DOHH2 (cell line): ENCODE measurements at regions not wholly inside any gene's neighbourhood (a gene's known extent, or its start where the extent isn't known, plus 50 kb on each side); places are given as distances from the start of the nearest gene placed in this dataset.

Experiments
- H3F3A ChIP-seq: fragments of 200-600 bp; sonication (generic), shearing (Covaris generic); 2 replicates; pipeline ENCODE4 v1.6.0; 2016; ENCODE audit warnings: antibody characterized with exemption, mild to moderate bottlenecking; ENCODE audit not compliant: control insufficient read depth, insufficient read depth
- H3K27ac ChIP-seq: fragments of 200-600 bp; sonication (generic); 2 replicates; pipeline ENCODE4 v1.5.1; 2014; ENCODE audit warnings: low read depth, mild to moderate bottlenecking, low read length, moderate library complexity
- H3K27me3 ChIP-seq: fragments of 200-600 bp; sonication (generic); 2 replicates; pipeline ENCODE4 v1.6.1; 2014; ENCODE audit warnings: mild to moderate bottlenecking, low read length, mixed read lengths; ENCODE audit not compliant: control insufficient read depth
- H3K36me3 ChIP-seq: fragments of 200-600 bp; sonication (generic); 2 replicates; pipeline ENCODE4 v1.6.1; 2014; ENCODE audit warnings: mild to moderate bottlenecking, low read length, moderate library complexity, mixed read lengths; ENCODE audit not compliant: control insufficient read depth
- H3K4me1 ChIP-seq: fragments of 200-600 bp; sonication (generic); 2 replicates; pipeline ENCODE4 v1.6.1; 2014; ENCODE audit warnings: mild to moderate bottlenecking, low read length, mixed read lengths; ENCODE audit not compliant: control insufficient read depth
- H3K4me2 ChIP-seq: fragments of 200-600 bp; sonication (generic); 2 replicates; pipeline ENCODE4 v1.6.0; 2014; ENCODE audit warnings: mild to moderate bottlenecking, low read length, moderate library complexity
- H3K4me3 ChIP-seq: fragments of 200-600 bp; sonication (generic); 2 replicates; pipeline ENCODE4 v1.5.1; 2014; ENCODE audit warnings: mild to moderate bottlenecking, low read length, mixed read lengths
- H3K79me2 ChIP-seq: fragments of 200-600 bp; sonication (generic); 2 replicates; pipeline ENCODE4 v1.6.1; 2014; ENCODE audit warnings: mild to moderate bottlenecking, low read length, mixed read lengths; ENCODE audit not compliant: control insufficient read depth
- H3K9me2 ChIP-seq: fragments of 200-600 bp; sonication (generic); replicated peaks from 2 replicates; pipeline ENCODE4 v1.6.1; 2014; ENCODE audit warnings: mild to moderate bottlenecking, low read length, mixed read lengths; ENCODE audit not compliant: control insufficient read depth
- H3K9me3 ChIP-seq: fragments of 200-600 bp; sonication (generic); 2 replicates; pipeline ENCODE4 v1.6.1; 2014; ENCODE audit warnings: antibody characterized with exemption, low read length, mixed read lengths; ENCODE audit not compliant: control insufficient read depth, insufficient read depth
- H4K20me1 ChIP-seq: fragments of 200-600 bp; sonication (generic); 2 replicates; pipeline ENCODE4 v1.6.0; 2014; ENCODE audit warnings: low read depth, mild to moderate bottlenecking, antibody characterized with exemption, low read length, moderate library complexity; ENCODE audit not compliant: control insufficient read depth, insufficient read depth
- CTCF ChIP-seq: fragments of 200-600 bp; sonication (generic); IDR thresholded peaks from one replicate; pipeline ENCODE4 v1.5.1; 2014; ENCODE audit warnings: antibody characterized with exemption, mild to moderate bottlenecking, low read depth, low read length; ENCODE audit not compliant: poor library complexity, severe bottlenecking
- EZH2phosphoT487 ChIP-seq: fragments of 200-600 bp; sonication (generic); IDR thresholded peaks from 2 replicates; pipeline ENCODE4 v1.6.1; 2017; ENCODE audit warnings: borderline replicate concordance, mild to moderate bottlenecking, antibody characterized with exemption, low read length, moderate library complexity, mixed read lengths

GRCh38 chr6:141653590-141653989 is 479.1 kb upstream of the GJE1 start:
- Histone ChIP-seq H3K79me2 (no peaks in the 10 kb centered on the region), H3K4me2 (no peak overlapping the region), H3K4me1 (no peaks in the 10 kb centered on the region), H3K9me3 (no peaks in the 10 kb centered on the region), H3K27me3 (no peaks in the 10 kb centered on the region), H4K20me1 (no peaks in the 10 kb centered on the region), H3K4me3 (no peak overlapping the region), H3F3A (no peaks in the 10 kb centered on the region), H3K36me3 (no peaks in the 10 kb centered on the region), H3K27ac (no peak overlapping the region), H3K9me2 (no peaks in the 10 kb centered on the region; the same call in 1 of the 2 replicates)
- TF ChIP-seq EZH2phosphoT487 (no peak), CTCF (no peak)

GRCh38 chr6:141641951-141642350 is 490.8 kb upstream of the GJE1 start:
- Histone ChIP-seq H3K36me3 (no peaks in the 10 kb centered on the region), H3K9me3 (no peaks in the 10 kb centered on the region), H3K4me2 (no peak overlapping the region), H3K27ac (no peak overlapping the region), H3F3A (no peaks in the 10 kb centered on the region), H3K4me3 (no peak overlapping the region), H3K27me3 (no peaks in the 10 kb centered on the region), H4K20me1 (no peaks in the 10 kb centered on the region), H3K4me1 (no peaks in the 10 kb centered on the region), H3K9me2 (no peaks in the 10 kb centered on the region), H3K79me2 (no peaks in the 10 kb centered on the region)
- TF ChIP-seq CTCF (no peak), EZH2phosphoT487 (no peak)

- no peaks in the 10 kb centered on the region for H3K4me1 ChIP-seq
- no peaks in the 10 kb centered on the region for H3K27me3 ChIP-seq
- H3K9me3 ChIP-seq: no peaks in the 10 kb centered on the region
- H4K20me1 ChIP-seq: no peaks in the 10 kb centered on the region
- H3K79me2 ChIP-seq: no peaks in the 10 kb centered on the region
- H3K4me3 ChIP-seq: no peak overlapping the region
- TF ChIP-seq EZH2phosphoT487 (no peak), CTCF (no peak)
- no peaks in the 10 kb centered on the region for H3K36me3 ChIP-seq
- H3K9me2 ChIP-seq: no peaks in the 10 kb centered on the region
- no peaks in the 10 kb centered on the region for H3F3A ChIP-seq
- H3K4me2 ChIP-seq: no peak overlapping the region
- no peak overlapping the region for H3K27ac ChIP-seq
Measured at GRCh38 chr6:141641406-141641805, 491.3 kb upstream of the GJE1 start.

GRCh38 chr6:141635621-141636020 is 497.1 kb upstream of the GJE1 start:
- Histone ChIP-seq H3K27ac (no peak overlapping the region), H3K27me3 (no peaks in the 10 kb centered on the region), H3F3A (no peaks in the 10 kb centered on the region), H4K20me1 (no peaks in the 10 kb centered on the region), H3K9me3 (no peaks in the 10 kb centered on the region), H3K9me2 (no peaks in the 10 kb centered on the region), H3K4me3 (no peak overlapping the region), H3K4me2 (no peak overlapping the region), H3K79me2 (no peaks in the 10 kb centered on the region), H3K4me1 (no peaks in the 10 kb centered on the region), H3K36me3 (no peaks in the 10 kb centered on the region)
- no peak for TF ChIP-seq EZH2phosphoT487
- TF ChIP-seq CTCF: no peak
